Small intestine (tissue), 7 donors: ENCODE measurements at regions not wholly inside any gene's neighbourhood (a gene's known extent, or its start where the extent isn't known, plus 50 kb on each side); places are given as distances from the start of the nearest gene placed in this dataset.
"Not testable (repeated sequence)": the region's sequence is repeated elsewhere in the genome, so short reads cannot be mapped to it uniquely, and the experiment has no call there.

Source experiments
- DNase-seq, 2 donors: peaks; one replicate each; pipeline versions ENCODE4 v3.0.0 to v3.0.0-alpha.2; 2013
- FAIRE-seq: peaks from 2 replicates; lab custom pipeline; 2012; peaks lifted over from hg19 to GRCh38; lab: Jason Lieb, UNC
- H3K27ac ChIP-seq, 3 donors: one replicate each; pipeline ENCODE4 v1.5.1; 2013; ENCODE audit warnings: low read length in 2 of 3, mild to moderate bottlenecking in 2 of 3, control low read depth in 1 of 3, inconsistent platforms in 1 of 3, low read depth in 1 of 3, moderate library complexity in 1 of 3
- H3K27me3 ChIP-seq, 3 donors: one replicate each; pipeline ENCODE4 v1.6.1; 2013; ENCODE audit warnings: low read length in 3 of 3, inconsistent platforms in 1 of 3; ENCODE audit not compliant: control insufficient read depth in 3 of 3, insufficient read depth in 3 of 3
- H3K36me3 ChIP-seq, 3 donors: one replicate each; pipeline ENCODE4 v1.6.1; 2013; ENCODE audit warnings: low read length in 3 of 3, inconsistent platforms in 1 of 3, low read depth in 1 of 3, mild to moderate bottlenecking in 1 of 3, moderate library complexity in 1 of 3; ENCODE audit not compliant: control insufficient read depth in 3 of 3, insufficient read depth in 2 of 3
- H3K4me1 ChIP-seq, 3 donors: one replicate each; pipeline ENCODE4 v1.6.1; 2013; ENCODE audit warnings: low read length in 2 of 3, inconsistent platforms in 1 of 3, low read depth in 1 of 3, mild to moderate bottlenecking in 1 of 3, moderate library complexity in 1 of 3; ENCODE audit not compliant: control insufficient read depth in 3 of 3, insufficient read depth in 2 of 3
- H3K4me3 ChIP-seq, 3 donors: one replicate each; pipeline ENCODE4 v1.5.1; 2013; ENCODE audit warnings: low read length in 3 of 3, control low read depth in 1 of 3, inconsistent platforms in 1 of 3, low read depth in 1 of 3, mild to moderate bottlenecking in 1 of 3, moderate library complexity in 1 of 3
- H3K9me3 ChIP-seq, 2 donors: one replicate each; pipeline ENCODE4 v1.6.1; 2013; ENCODE audit warnings: low read depth in 1 of 2, low read length in 1 of 2; ENCODE audit not compliant: control insufficient read depth in 2 of 2, insufficient read depth in 1 of 2
- WGBS, 3 donors: extraction: QIAGEN DNeasy Blood & Tissue Kit; methylation state at CpG; one replicate each; pipeline ENCODE4 v1.1.7; 2013; 5-methylcytosine and 5-hydroxymethylcytosine counted together
- donor health status: healthy with polysubstance abuse.
- donor health status: control.
- donor health status: control.
- donor health status: Bipolar disorder and iron deficiency.
- donor health status: healthy.

GRCh38 chr5:92944903-92945604 lies 636.0 kb downstream of the NR2F1-AS1 start:
- H3K27ac ChIP-seq: no peak overlapping the region
- H3K27me3 ChIP-seq: no peaks in the 10 kb centered on the region
- WGBS, 3 donors: 21 to 35% (median 23%) methylated on average over 3 of the region's 3 CpGs
- DNase-seq (peak in 1 of 2 donors; percentile 8), FAIRE-seq (no peak)
- H3K36me3 ChIP-seq: no peaks in the 10 kb centered on the region
- no peak overlapping the region for H3K4me3 ChIP-seq
- no peaks in the 10 kb centered on the region for H3K9me3 ChIP-seq
- H3K4me1 ChIP-seq: no peaks in the 10 kb centered on the region

GRCh38 chr5:92944337-92944736 lies 636.7 kb downstream of the NR2F1-AS1 start:
- WGBS, 3 donors: 62 to 83% (median 74%) methylated on average over 2 of the region's 2 CpGs
- H3K4me1 ChIP-seq: no peaks in the 10 kb centered on the region
- no peak for FAIRE-seq
- DNase-seq: no peak
- H3K36me3 ChIP-seq: no peaks in the 10 kb centered on the region
- no peaks in the 10 kb centered on the region for H3K27me3 ChIP-seq
- H3K27ac ChIP-seq: no peak overlapping the region
- H3K9me3 ChIP-seq: no peaks in the 10 kb centered on the region
- no peak overlapping the region for H3K4me3 ChIP-seq

GRCh38 chr5:92942762-92943161 lies 638.3 kb downstream of the NR2F1-AS1 start:
- Histone ChIP-seq H3K27me3 (no peaks in the 10 kb centered on the region), H3K27ac (no peak overlapping the region), H3K4me3 (no peak overlapping the region), H3K9me3 (no peaks in the 10 kb centered on the region), H3K36me3 (no peaks in the 10 kb centered on the region), H3K4me1 (no peaks in the 10 kb centered on the region)
- DNase-seq: no peak
- no peak for FAIRE-seq

GRCh38 chr5:92941806-92942205 lies 639.2 kb downstream of the NR2F1-AS1 start:
- Histone ChIP-seq H3K36me3 (no peaks in the 10 kb centered on the region), H3K27ac (no peak overlapping the region), H3K4me3 (no peak overlapping the region), H3K27me3 (no peaks in the 10 kb centered on the region), H3K4me1 (no peaks in the 10 kb centered on the region), H3K9me3 (no peaks in the 10 kb centered on the region)
- 77 to 90% (median 78%) methylated on average over 9 of the region's 9 CpGs for WGBS, 3 donors
- DNase-seq: no peak
- FAIRE-seq: no peak

- H3K4me3 ChIP-seq: no peak overlapping the region
- DNase-seq: no peak
- 9 to 19% (median 9%) methylated on average over 4 of the region's 4 CpGs for WGBS, 3 donors
Observed at GRCh38 chr5:92939428-92939827, 641.6 kb downstream of the NR2F1-AS1 start.

GRCh38 chr5:92937396-92937795 lies 643.6 kb downstream of the NR2F1-AS1 start:
- H3K4me3 ChIP-seq, H3K4me1 ChIP-seq, FAIRE-seq, H3K27me3 ChIP-seq, H3K9me3 ChIP-seq, H3K36me3 ChIP-seq, H3K27ac ChIP-seq, DNase-seq: not testable (repeated sequence)
- 73 to 85% (median 85%) methylated on average over 2 of the region's 2 CpGs for WGBS, 3 donors

More at GRCh38 chr5:92939428-92939827, 641.6 kb downstream of the NR2F1-AS1 start:
- Histone ChIP-seq H3K4me1 (no peaks in the 10 kb centered on the region), H3K36me3 (no peaks in the 10 kb centered on the region), H3K27me3 (no peaks in the 10 kb centered on the region), H3K9me3 (no peaks in the 10 kb centered on the region), H3K27ac (no peak overlapping the region)
- no peak for FAIRE-seq

- Histone ChIP-seq H3K36me3 (no peaks in the 10 kb centered on the region), H3K27me3 (no peaks in the 10 kb centered on the region), H3K9me3 (no peaks in the 10 kb centered on the region), H3K27ac (no peak overlapping the region), H3K4me3 (no peak overlapping the region), H3K4me1 (no peaks in the 10 kb centered on the region)
- DNase-seq (no peak), FAIRE-seq (no peak)
- WGBS, 3 donors: 47 to 76% (median 51%) methylated on average over 3 of the region's 3 CpGs
Observed at GRCh38 chr5:92930057-92930456, 651.0 kb downstream of the NR2F1-AS1 start.

GRCh38 chr5:92927291-92927778 lies 653.7 kb downstream of the NR2F1-AS1 start:
- Histone ChIP-seq H3K4me1 (no peaks in the 10 kb centered on the region), H3K36me3 (no peaks in the 10 kb centered on the region), H3K27ac (no peak overlapping the region), H3K9me3 (no peaks in the 10 kb centered on the region), H3K27me3 (no peaks in the 10 kb centered on the region), H3K4me3 (no peak overlapping the region)
- WGBS, 3 donors: 19 to 61% (median 45%) methylated on average over 4 of the region's 4 CpGs
- DNase-seq: no peak
- no peak for FAIRE-seq

GRCh38 chr5:92923885-92924284 lies 657.1 kb downstream of the NR2F1-AS1 start:
- Histone ChIP-seq H3K27ac (no peak overlapping the region), H3K27me3 (no peaks in the 10 kb centered on the region), H3K4me3 (no peak overlapping the region), H3K9me3 (no peaks in the 10 kb centered on the region), H3K4me1 (no peaks in the 10 kb centered on the region), H3K36me3 (no peaks in the 10 kb centered on the region)
- FAIRE-seq (no peak), DNase-seq (no peak)
- 0 to 42% (median 3%) methylated on average over 1 of the region's 1 CpG for WGBS, 3 donors
